ENCODE measurements at regions not wholly inside any gene's neighbourhood (a gene's known extent, or its start where the extent isn't known, plus 50 kb on each side); places are given as distances from the start of the nearest gene placed in this dataset.

DNA sequence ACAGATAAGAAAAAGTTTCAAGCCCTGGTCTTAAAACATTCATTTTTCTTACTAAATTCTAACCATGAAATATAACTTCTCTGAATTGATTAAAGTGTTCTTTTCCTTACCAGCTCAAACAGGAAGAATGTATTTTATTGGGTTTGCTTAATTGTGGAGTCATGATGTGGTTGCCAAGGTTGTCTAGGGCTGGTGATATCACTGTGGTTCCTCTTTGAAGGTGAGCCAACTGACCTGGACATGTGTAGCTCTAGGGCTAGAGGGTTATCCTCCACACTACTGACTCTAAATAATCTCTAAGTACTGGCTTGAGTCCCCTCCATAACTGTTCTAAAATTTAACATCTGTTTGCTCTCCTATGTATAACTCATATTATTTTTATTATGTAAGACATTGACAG is 529.6 kb downstream of the PIK3C3 start:
- TF ChIP-seq, protein P1, sequence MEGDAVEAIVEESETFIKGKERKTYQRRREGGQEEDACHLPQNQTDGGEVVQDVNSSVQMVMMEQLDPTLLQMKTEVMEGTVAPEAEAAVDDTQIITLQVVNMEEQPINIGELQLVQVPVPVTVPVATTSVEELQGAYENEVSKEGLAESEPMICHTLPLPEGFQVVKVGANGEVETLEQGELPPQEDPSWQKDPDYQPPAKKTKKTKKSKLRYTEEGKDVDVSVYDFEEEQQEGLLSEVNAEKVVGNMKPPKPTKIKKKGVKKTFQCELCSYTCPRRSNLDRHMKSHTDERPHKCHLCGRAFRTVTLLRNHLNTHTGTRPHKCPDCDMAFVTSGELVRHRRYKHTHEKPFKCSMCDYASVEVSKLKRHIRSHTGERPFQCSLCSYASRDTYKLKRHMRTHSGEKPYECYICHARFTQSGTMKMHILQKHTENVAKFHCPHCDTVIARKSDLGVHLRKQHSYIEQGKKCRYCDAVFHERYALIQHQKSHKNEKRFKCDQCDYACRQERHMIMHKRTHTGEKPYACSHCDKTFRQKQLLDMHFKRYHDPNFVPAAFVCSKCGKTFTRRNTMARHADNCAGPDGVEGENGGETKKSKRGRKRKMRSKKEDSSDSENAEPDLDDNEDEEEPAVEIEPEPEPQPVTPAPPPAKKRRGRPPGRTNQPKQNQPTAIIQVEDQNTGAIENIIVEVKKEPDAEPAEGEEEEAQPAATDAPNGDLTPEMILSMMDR (conservative IDR thresholded peaks at IDR 0.05; ENCODE audit: low read length) = no peak
- no peak for TF ChIP-seq EZH2phosphoT487 (IDR thresholded peaks at IDR 0.05; ENCODE audit: borderline replicate concordance, low read depth, low read length)
